Astrocyte (in vitro differentiated cells and primary cell): ENCODE measurements at regions not wholly inside any gene's neighbourhood (a gene's known extent, or its start where the extent isn't known, plus 50 kb on each side); places are given as distances from the start of the nearest gene placed in this dataset.

Experiments used
- CTCF ChIP-seq: IDR thresholded peaks from 2 replicates; pipeline ENCODE4 v1.5.1; 2011; ENCODE audit warnings: low read depth, mild to moderate bottlenecking, inconsistent platforms, low read length, moderate library complexity; ENCODE audit not compliant: insufficient read depth
- EZH2 ChIP-seq: IDR thresholded peaks from 2 replicates; pipeline ENCODE4 v1.6.1; 2012; ENCODE audit warnings: mild to moderate bottlenecking, low read length, inconsistent platforms; ENCODE audit not compliant: insufficient read depth

GRCh38 chr1:105997516-105997915 is 1059.0 kb upstream of the PRMT6 start:
- TF ChIP-seq CTCF (no peak), EZH2 (no peak)
